ENCODE measurements at regions not wholly inside any gene's neighbourhood (a gene's known extent, or its start where the extent isn't known, plus 50 kb on each side); places are given as distances from the start of the nearest gene placed in this dataset.

DNA sequence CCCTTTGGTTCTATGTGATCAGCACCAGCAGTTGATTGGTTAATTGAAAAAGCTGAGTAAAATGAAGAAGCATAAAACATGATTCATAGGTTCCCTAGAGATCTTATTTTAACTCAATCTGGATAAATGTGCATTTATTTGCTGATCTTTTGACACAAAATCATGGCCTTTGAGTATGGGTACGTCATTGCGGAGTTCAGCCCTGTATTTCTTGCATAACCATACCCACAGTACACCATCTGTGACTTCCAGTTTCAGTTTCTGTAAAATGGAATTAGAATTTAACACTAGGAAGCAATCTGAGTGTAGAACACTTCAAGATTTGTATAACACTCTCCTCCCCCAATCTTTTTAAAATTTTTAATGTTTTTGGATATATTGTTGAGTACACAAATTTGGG is 358.2 kb downstream of the DDX10 start:
- H3K79me2 ChIP-seq = no peaks in the 10 kb centered on the region
- H3K27me3 ChIP-seq (ENCODE audit: control insufficient read depth, insufficient read depth, low read length) = no peaks in the 10 kb centered on the region
- H3K4me1 ChIP-seq = no peaks in the 10 kb centered on the region
- no peak overlapping the region for H2AFZ ChIP-seq
- H3K9me3 ChIP-seq (ENCODE audit: control insufficient read depth, low read length) = no peaks in the 10 kb centered on the region
- no peak overlapping the region for H3K27ac ChIP-seq
- no peak overlapping the region for H3K4me2 ChIP-seq (ENCODE audit: low read length)
- TF ChIP-seq, protein P1, sequence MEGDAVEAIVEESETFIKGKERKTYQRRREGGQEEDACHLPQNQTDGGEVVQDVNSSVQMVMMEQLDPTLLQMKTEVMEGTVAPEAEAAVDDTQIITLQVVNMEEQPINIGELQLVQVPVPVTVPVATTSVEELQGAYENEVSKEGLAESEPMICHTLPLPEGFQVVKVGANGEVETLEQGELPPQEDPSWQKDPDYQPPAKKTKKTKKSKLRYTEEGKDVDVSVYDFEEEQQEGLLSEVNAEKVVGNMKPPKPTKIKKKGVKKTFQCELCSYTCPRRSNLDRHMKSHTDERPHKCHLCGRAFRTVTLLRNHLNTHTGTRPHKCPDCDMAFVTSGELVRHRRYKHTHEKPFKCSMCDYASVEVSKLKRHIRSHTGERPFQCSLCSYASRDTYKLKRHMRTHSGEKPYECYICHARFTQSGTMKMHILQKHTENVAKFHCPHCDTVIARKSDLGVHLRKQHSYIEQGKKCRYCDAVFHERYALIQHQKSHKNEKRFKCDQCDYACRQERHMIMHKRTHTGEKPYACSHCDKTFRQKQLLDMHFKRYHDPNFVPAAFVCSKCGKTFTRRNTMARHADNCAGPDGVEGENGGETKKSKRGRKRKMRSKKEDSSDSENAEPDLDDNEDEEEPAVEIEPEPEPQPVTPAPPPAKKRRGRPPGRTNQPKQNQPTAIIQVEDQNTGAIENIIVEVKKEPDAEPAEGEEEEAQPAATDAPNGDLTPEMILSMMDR (IDR thresholded peaks at IDR 0.05) = no peak
- H3K36me3 ChIP-seq (ENCODE audit: control insufficient read depth, insufficient read depth, low read length) = no peaks in the 10 kb centered on the region
- H3K9ac ChIP-seq = no peak overlapping the region
- no peak overlapping the region for H3K4me3 ChIP-seq (ENCODE audit: low read depth, low read length)

DNA sequence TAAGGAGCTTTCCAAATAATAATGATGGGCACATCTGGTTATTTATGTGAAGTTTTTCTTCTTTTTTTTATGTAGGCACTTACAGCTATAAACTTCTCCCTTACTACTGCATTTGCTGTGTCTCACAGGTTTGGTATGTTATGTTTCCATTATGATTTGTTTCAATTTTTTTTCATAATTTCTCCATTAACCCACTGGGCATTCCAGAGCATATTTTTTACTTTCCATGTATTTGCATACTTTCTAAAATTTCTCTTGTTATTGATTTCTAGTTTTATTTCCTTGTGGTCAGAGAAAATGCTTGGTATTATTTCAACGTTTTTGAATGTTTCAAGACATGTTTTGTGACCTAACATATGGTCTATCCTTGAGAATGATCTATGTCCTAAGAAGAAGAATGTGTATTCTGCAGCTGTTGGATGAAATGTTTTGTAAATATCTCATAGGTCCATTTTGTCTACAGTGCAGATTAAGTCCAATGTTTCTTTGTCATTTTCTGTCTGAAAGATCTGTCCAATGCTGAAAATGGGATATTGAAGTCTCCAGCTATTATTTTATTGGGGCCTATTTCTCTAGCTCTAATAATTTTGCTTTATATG is 362.1 kb downstream of the DDX10 start:
- TF ChIP-seq, protein P1 (IDR thresholded peaks at IDR 0.05) = no peak
- H3K27ac ChIP-seq = no peak overlapping the region
- H3K4me1 ChIP-seq = no peaks in the 10 kb centered on the region
- no peaks in the 10 kb centered on the region for H3K27me3 ChIP-seq (ENCODE audit: control insufficient read depth, insufficient read depth, low read length)
- no peaks in the 10 kb centered on the region for H3K9me3 ChIP-seq (ENCODE audit: control insufficient read depth, low read length)
- no peak overlapping the region for H3K4me2 ChIP-seq (ENCODE audit: low read length)
- no peak overlapping the region for H2AFZ ChIP-seq
- no peaks in the 10 kb centered on the region for H3K36me3 ChIP-seq (ENCODE audit: control insufficient read depth, insufficient read depth, low read length)
- no peak overlapping the region for H3K4me3 ChIP-seq (ENCODE audit: low read depth, low read length)
- H3K79me2 ChIP-seq = no peaks in the 10 kb centered on the region
- no peak overlapping the region for H3K9ac ChIP-seq

GRCh38 chr11:109027851-109028250 is 363.0 kb downstream of the DDX10 start:
- TF ChIP-seq, protein P1 (IDR thresholded peaks at IDR 0.05) = no peak
- Histone ChIP-seq H3K4me3 (ENCODE audit: low read depth, low read length) (no peak overlapping the region), H3K9ac (no peak overlapping the region), H3K79me2 (no peaks in the 10 kb centered on the region), H3K9me3 (ENCODE audit: control insufficient read depth, low read length) (no peaks in the 10 kb centered on the region), H2AFZ (no peak overlapping the region), H3K27ac (no peak overlapping the region), H3K4me2 (ENCODE audit: low read length) (no peak overlapping the region), H3K4me1 (no peaks in the 10 kb centered on the region), H3K27me3 (ENCODE audit: control insufficient read depth, insufficient read depth, low read length) (no peaks in the 10 kb centered on the region), H3K36me3 (ENCODE audit: control insufficient read depth, insufficient read depth, low read length) (no peaks in the 10 kb centered on the region)

DNA sequence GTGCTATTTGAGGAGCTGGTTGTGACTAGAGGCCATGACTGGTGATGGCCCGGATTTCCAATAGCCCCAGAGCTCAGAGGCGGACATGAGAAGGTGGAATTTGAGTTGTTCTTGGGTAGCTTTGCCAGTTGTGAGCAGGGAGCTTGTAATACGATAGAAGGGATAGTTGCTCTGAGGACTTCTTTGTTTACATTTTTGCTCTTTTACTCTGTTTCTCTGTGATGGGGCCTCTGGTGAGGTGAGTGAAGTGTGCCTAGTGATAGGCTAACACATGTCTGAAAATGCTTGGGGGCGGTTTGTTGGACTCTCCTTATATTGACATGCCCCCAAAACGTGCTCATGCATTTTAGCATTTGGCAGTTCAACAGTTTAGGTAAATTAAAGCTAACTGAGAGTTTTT is 365.1 kb downstream of the DDX10 start:
- H3K4me3 ChIP-seq (ENCODE audit: low read depth, low read length) = no peak overlapping the region
- H3K9ac ChIP-seq = no peak overlapping the region
- H2AFZ ChIP-seq = no peak overlapping the region
- no peaks in the 10 kb centered on the region for H3K36me3 ChIP-seq (ENCODE audit: control insufficient read depth, insufficient read depth, low read length)
- H3K27me3 ChIP-seq (ENCODE audit: control insufficient read depth, insufficient read depth, low read length) = no peaks in the 10 kb centered on the region
- no peaks in the 10 kb centered on the region for H3K79me2 ChIP-seq
- H3K4me2 ChIP-seq (ENCODE audit: low read length) = no peak overlapping the region
- no peaks in the 10 kb centered on the region for H3K9me3 ChIP-seq (ENCODE audit: control insufficient read depth, low read length)
- no peaks in the 10 kb centered on the region for H3K4me1 ChIP-seq
- TF ChIP-seq, protein P1 (IDR thresholded peaks at IDR 0.05) = no peak
- H3K27ac ChIP-seq = no peak overlapping the region

- Histone ChIP-seq H3K9ac (no peak overlapping the region), H3K4me2 (ENCODE audit: low read length) (no peak overlapping the region), H2AFZ (no peak overlapping the region), H3K27me3 (ENCODE audit: control insufficient read depth, insufficient read depth, low read length) (no peaks in the 10 kb centered on the region), H3K9me3 (ENCODE audit: control insufficient read depth, low read length) (no peaks in the 10 kb centered on the region), H3K27ac (no peak overlapping the region), H3K79me2 (no peaks in the 10 kb centered on the region), H3K4me1 (no peaks in the 10 kb centered on the region), H3K36me3 (ENCODE audit: control insufficient read depth, insufficient read depth, low read length) (no peaks in the 10 kb centered on the region), H3K4me3 (ENCODE audit: low read depth, low read length) (no peak overlapping the region)
- TF ChIP-seq, protein P1 (IDR thresholded peaks at IDR 0.05) = no peak
Observed at GRCh38 chr11:109033627-109034338, 368.9 kb downstream of the DDX10 start.
